HG03045 (cell line): ENCODE measurements at regions not wholly inside any gene's neighbourhood (a gene's known extent, or its start where the extent isn't known, plus 50 kb on each side); places are given as distances from the start of the nearest gene placed in this dataset.
"Not testable (repeated sequence)": the region's sequence is repeated elsewhere in the genome, so short reads cannot be mapped to it uniquely, and the experiment has no call there.

Source experiments
- ATAC-seq: cut with Tn5 transposase; IDR thresholded peaks from one replicate; pipeline ENCODE4 v1.9.1; 2021; ENCODE audit warnings: mild to moderate bottlenecking, moderate library complexity; ENCODE audit not compliant: unreplicated experiment

GRCh38 chr4:123624959-123625358, 228.4 kb downstream of the SPRY1 start:
- peak; percentile 57 for ATAC-seq

DNA sequence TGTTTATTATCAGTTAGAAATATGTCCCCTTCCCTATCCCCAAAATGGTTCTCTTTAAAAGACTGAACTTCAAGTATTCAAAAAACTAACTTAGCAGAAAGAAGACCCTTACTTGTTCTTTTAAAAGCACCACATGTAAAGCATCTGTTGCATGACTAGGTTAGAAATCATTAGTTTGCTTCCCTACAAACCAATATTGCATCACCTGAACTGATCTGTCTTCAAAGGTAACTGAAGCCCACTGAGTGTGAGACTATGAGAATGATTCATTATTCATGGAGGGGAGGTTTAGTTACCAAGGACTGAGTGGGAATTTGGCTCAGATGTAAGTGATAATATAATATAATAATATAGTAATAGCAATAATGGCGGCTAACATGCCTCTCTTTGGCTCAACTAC, 231.7 kb downstream of the SPRY1 start:
- ATAC-seq: no peak

DNA sequence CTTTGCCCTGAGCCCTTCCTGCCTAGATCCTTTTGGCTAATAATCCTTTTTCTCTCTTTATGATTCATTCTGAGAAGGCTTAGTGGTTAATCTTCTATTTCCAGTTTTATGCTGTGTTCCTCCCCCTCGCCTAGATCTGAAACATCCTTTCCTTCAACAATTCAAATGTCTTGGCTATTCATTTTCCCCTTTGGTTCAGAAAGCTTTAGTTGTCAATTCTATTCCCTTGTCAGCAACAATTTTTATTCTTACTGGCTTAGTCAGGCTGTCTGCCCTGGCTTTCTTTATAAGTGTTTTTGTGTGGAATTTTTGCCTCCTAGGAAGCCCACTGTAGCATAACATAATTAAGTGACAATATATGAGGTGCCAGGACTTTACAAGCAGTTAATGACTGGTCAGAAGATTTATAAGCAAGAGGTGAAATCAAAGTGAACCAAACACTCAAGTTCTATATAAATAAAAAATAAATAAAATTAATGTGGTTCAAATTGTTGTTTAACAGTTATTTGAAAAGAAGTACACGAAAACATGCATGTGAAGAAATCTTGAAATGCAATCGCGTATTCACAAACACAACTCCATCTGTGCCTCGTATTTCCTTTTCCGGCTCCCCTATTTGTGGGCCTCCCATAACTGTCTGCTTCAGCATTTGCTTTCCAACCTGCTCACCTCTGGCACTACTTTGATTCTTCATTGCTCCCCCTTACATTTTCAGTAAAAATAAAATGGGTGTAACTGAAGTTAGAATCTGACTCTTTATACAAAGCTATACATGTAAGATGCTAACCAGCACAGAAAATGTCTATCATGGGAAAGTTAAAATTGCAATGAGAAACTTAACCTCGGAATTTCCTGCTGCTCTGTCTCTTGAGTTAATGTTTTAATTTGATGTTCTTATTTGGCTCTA, 235.4 kb downstream of the SPRY1 start:
- no peak for ATAC-seq

DNA sequence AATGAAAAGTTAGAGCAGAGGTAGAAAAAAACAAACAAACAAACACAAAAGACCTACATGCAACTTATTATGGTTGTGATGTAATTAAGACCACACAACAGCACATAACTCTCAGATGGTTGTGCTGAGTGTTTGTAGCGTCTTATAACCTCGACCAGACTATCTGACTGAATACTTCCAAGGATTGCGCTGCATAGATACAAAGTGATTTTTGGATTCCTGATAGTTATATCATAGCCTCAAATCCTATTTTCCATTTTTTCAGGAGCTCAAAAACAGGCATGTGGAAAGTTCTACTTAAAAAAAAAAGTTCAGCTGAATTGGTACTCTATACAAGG, 236.1 kb downstream of the SPRY1 start:
- no peak for ATAC-seq

- ATAC-seq: no peak
Measured at GRCh38 chr4:123638834-123639233, 242.2 kb downstream of the SPRY1 start.

DNA sequence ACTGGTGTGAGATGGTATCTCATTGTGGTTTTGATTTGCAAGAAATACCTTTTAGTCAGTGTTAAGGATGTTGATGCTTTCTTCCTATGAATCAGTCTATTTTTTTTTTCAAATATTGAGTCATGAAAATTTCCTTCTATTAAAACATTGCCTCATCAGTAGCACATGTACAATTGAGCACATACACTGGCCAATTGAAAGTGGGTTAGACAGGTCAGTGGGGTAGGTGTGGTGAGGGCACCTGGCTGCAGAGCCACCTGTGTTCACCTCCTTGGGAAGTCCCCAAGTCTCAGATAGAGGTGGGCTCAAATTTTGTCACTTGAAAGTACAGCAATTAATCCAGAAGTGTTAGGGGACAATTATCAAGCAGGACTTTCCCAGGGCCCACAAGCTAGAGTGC, 243.7 kb downstream of the SPRY1 start:
- ATAC-seq: no peak

DNA sequence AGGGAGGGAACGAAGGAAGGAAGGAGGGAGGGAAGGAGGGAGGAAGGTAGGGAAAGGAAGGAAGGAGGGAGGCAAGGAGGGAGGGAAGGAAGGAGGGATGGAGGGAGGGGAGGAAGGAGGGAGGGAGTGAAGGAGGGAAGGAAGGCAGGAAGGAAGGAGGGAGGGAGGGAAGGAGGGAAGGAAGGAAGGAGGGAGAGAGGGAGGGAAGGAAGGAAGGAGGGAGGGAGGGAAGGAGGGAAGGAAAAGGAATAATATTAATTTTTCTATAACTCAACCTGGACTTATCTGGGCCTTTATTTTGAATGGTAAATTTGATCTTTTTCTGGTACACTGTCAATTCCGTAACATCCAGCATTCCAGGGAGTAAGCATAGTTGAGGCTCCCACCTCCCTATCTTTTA, 244.2 kb downstream of the SPRY1 start:
- ATAC-seq: no peak

GRCh38 chr4:123643691-123644090, 247.1 kb downstream of the SPRY1 start:
- ATAC-seq: no peak

DNA sequence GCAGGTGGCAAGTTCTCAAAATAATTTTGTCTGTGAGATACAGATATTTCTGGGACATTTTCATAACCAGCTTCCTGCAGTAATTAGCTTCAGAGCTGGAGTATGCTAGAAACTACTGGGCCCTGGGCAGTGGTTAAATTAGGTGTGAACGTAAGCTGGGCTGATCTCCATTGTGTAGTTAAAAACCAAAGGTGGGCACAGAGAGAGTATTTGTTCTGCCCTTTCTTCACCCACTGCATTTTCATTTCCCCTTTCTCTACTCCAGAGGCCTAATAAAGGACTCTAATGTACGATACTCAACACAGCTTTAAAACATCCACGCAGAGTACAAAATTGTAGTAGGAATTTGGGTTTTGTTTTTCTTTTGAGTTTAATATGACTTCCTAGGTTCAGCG, 252.7 kb downstream of the SPRY1 start:
- peak; percentile 69 for ATAC-seq

DNA sequence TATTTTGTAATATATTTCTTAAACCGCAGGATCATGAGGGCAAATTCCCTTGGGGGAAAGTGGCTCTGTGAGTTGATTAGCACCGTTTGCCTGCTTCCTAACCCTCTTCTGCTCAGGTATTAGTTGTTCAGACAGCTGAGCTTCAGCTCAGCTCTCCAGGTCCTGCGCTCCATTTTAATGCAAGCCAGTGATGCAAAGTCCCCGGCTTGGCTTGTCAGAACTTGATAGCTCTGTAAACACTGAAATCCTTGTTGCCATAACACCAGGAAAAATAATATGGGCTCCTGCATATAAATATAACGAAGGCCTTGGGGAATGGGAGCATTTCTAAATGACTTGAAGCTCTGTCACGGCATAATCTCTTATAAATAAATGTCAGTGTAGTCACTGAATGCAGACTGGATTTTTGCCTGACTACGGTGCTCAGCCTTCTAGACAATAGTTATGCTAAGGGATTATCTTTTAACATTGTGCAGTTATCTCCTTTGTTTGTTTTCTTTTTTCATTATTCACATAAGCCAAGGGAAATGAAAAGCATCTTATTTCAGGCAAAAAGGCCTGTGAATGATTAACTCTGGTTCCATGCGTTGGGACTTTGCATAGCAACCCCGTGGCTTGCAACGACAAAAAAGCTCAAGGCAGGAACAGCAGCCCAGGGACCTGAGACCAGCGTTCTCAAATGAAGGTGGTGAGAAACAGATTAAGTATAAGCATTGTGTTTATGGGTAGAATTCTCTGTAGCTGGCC, 253.2 kb downstream of the SPRY1 start:
- no peak for ATAC-seq

DNA sequence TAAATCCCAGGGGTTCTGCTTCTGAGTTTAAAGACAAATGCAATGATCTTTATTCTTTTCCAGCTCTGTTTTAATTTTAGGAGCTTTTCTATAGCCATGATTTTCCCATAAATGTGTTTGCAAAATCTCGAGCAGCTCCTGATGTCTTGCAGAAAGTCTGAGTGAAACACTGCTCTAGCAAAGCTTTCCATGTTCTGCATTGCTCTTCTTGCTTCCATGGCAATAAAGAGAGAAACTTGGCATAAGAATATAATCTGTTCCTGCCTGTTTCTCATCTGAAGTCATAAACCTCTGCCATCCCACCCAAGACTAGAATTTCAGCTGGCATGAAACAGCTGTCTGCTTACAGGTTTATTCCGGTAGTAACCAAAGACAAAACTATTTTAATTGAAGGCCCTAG, 254.5 kb downstream of the SPRY1 start:
- no peak for ATAC-seq

- no peak for ATAC-seq
Measured at GRCh38 chr4:123651536-123652180, 255.1 kb downstream of the SPRY1 start.

DNA sequence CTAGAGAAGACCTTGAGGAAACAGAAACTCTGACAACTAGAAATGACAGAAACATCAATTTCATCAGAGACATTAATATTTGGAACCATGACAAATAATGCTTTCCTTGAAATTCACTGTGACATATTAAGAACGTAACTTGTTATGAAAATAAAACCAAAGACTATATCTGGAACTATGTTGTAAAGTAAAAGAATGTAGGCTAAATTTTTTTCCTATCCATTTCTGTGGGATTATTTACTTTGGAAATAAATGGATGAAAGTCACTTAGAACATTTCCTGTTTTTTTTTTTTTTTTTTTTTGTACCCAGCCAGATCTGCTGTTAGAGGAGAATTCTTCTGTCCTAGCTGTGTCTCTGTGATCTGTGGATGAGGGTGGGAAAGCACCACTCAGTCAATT, 255.9 kb downstream of the SPRY1 start:
- no peak for ATAC-seq

DNA sequence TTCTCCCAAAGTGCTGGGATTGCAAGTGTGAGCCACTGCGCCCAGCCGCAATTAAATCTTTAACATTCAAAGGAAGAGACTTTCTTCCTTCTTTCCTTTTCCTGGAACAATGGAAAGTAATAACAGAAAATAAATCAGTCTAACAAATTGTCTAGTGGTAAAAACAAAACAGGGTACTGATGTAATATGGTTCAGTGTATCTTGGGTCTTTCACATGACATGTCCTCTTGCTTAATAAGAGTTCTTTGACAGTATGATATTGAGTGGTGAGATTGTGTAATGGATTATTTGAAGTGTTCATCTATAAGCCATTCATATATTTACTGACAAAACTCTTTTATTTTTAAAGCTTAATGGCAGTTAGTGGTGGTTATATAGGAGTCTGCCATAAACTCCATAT, 256.6 kb downstream of the SPRY1 start:
- no peak for ATAC-seq

GRCh38 chr4:123656746-123657294, 260.2 kb downstream of the SPRY1 start:
- not testable (repeated sequence) for ATAC-seq

DNA sequence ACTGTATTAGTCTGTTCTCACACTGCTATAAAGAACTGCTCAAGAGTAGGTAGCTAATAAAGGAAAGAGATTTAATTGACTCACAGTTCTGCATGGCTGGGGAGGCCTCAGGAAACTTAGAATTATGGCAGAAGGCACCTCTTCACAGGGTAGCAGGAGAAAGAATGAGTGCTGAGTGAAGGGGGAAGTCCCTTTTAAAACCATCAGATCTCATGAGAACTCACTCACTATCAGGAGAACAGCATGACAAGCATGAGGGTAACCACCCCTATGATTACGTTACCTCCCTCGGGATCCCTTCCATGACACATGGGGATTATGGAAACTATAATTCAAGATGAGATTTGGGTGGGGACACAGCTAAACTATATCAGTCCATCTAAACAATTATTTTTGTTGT, 261.0 kb downstream of the SPRY1 start:
- ATAC-seq: not testable (repeated sequence)

DNA sequence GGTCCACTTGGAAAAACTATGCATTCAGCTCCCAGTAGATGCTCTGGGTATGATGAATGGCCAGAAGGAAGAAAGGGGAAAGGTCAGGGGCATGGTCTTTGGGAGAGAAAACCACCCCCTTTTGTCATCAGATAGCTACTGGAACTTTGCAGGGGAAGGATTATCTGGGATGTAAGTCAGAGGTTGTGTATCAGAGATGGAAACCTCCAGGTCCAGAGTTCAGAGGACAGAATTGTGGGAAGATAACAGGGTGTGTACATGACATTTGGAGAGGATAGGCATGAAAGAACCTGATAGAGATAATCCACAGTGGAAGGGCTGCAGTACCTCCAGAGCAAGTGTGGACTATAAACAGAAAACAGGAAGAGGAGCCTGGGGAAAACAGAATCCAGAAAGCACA, 262.7 kb downstream of the SPRY1 start:
- ATAC-seq: no peak

- ATAC-seq: no peak
Measured at GRCh38 chr4:123659730-123660129, 263.1 kb downstream of the SPRY1 start.

DNA sequence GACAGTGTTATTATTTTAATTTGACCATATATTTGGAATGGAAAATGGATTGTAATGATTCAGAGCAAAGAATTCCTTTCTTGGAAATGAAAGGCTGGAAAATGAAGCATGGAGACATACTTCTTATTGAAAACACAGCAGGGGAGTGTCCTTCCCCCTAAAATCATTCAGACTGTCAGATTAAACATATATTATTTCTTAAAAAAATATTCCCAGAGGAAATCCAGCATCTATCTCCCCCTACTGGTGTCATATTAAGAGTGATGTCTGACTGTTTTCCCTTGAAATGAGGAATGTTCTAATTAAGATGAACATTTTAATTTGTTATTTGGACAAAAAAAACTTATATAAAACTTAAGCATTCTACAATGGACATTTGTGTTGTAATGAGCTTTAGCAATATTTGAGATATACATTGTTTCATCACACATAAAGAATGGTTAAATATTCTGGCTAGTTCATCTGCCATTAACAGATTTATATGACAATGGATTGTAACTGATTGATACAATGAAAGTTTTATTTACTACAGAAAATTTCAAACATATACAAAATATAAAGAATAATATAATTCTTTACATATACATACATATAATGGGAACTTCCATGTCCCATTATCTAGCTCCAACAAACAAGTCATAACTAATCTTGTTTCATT, 264.6 kb downstream of the SPRY1 start:
- ATAC-seq: no peak

DNA sequence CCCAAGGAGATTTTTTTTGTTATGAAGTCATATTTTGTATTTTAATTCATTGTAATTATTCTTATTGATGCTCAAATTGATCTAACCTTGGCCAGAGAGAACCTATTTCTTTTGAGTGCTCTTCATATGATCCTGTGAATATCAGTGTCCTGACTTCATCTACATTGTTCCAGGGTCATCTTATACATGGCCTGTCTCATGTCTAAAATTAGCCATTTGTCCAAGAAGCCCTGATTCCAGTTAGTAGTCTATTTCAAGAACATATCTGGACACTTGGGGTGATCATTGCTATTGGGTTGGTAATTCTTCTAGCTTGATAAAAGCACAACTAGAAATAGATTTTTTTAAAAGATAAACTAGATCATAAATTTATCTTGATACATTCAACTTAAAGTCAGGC, 266.2 kb downstream of the SPRY1 start:
- ATAC-seq: no peak

DNA sequence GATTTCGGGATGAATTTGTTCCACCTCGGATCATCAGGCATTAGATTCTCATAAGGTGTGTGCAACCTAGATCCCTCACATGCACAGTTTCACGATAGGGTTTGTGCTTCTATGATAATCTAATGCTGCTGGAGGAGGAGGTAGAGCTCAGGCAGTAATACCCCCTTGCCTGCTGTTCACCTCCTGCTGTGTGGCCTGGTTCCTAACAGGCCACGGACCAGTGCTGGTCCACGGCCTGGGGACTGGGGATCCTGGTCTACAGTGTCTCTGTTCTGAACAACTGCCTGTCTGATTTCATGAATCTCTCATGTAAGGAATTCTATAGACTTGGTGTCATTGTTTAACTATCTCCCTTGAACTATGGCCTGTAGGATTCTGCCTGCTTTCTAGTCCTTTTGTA, 269.9 kb downstream of the SPRY1 start:
- no peak for ATAC-seq
